HT1080 (cell line): ENCODE measurements at regions not wholly inside any gene's neighbourhood (a gene's known extent, or its start where the extent isn't known, plus 50 kb on each side); places are given as distances from the start of the nearest gene placed in this dataset.
"Not testable (repeated sequence)": the region's sequence is repeated elsewhere in the genome, so short reads cannot be mapped to it uniquely, and the experiment has no call there.

Experiments used
- DNase-seq: peaks from one replicate; pipeline ENCODE4 v3.0.0-alpha.2; 2015; ENCODE audit warnings: low read depth

DNA sequence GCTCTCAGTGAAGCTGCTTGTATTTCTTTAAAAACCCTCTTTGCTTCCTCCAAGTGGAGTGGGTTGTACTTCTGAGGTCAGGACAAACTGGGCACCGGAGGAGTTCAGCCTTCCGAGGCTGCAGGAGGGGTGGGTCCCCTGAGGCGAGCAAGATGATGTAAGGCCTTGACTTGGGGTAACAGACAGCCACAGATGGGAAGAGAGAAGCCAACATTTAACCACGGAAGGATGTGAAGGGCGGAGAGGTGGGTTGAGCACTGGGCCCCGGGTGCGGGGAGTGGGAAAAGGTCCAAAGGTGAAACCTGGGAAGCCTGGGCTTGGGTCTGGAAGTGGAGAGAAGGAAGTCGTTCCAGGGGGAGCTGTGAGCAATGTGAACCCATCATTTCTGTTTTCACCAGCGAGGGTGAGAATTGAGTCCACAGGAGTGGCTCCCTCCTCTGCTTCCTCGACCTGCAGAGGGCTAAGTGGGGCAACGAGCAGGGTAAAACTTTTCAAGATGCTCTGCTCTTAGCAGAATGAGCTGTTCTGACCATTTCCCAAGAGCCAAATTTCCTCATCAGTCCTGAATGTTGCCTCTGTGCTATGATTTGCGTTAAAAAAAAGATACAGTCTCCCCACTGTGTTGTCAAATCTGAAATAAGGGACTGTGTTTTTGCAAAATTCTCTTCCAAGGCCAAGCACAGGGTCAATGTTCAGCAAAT is 137.7 kb upstream of the CRHR1 start:
- DNase-seq = no peak

DNA sequence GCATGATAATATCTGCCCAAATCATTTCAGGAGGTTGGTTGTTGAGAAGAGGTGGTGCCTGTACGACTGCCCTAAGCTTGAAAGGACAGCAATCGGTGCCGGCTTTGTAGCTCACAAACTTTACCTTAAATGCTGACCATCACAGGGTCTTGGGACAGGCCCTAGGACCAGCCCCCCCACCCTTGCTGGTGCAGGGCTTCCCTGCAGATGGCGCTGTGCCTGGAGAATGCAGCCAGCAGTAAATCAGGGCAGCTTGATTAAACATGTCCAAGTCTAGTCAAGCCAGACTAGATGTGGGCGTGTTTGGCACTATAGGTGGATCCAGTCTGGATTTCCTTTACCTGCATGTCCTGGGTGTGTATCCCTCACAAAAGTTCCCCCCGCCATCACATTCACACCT is 135.5 kb upstream of the CRHR1 start:
- no peak for DNase-seq

DNA sequence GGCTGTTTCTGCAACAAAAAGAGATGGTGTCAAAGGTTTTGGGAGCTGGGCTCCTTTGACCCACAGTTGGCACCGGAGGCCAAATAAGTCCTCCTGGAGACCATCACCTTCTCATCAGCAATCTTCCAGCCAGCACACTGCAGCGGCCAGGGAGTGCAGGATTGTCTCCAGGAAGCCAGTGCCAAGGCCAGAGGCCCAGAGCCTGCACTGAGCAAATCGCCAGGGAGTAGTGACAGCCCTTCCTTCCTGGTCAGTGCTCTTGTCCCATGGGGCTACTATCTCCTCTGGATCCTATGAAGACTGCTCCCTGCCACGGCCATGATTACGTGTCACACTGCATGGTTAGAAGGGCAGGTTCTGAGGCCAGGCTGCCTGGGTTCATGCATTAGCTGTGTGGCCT is 134.3 kb upstream of the CRHR1 start:
- no peak for DNase-seq

DNA sequence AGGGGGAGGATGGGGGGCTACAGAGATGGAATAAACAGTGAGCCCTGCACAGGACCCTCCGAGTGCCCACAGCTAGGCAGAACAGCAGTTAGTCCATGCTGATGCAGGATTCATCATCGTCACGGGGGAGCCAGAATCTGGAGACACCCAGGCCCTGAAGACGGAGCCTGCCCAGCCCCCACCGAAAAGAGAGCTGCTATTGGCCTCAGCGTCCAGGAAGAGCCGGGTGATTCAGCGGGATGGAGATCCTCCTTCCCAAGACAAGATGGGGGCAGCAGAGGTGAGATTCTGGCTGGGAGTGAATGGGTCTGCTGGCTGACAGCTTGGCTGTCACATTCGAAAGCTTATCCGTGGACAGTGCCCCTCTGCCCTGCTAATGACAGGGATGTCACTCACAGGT is 133.6 kb upstream of the CRHR1 start:
- DNase-seq = peak; percentile 40

DNA sequence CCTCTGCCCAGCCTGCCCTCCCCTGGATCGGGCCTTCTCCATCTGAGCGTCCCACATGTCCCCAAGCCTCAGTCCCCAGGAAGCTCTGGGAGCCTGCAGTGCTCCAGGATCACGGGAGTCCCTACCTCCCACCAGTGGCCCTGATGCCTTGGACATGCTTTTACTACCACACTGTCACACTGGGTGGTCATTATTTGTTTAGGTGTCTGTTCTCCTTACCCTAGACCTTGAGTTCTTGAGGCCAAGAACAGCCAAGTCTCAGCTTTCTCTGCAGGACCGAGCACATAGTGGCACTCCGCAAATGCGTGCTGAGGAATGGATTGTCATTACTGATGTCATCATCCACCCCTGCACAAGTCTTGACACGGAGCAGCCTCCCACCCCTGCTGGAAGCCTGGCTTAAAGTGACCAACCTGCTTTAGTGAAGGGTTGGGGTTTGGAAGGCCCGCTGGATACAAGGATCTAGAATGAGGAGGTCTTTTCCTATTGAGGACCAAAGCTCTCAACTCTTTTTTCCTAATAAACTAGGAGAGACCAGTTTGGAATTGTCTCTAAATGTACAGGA is 132.9 kb upstream of the CRHR1 start:
- no peak for DNase-seq

DNA sequence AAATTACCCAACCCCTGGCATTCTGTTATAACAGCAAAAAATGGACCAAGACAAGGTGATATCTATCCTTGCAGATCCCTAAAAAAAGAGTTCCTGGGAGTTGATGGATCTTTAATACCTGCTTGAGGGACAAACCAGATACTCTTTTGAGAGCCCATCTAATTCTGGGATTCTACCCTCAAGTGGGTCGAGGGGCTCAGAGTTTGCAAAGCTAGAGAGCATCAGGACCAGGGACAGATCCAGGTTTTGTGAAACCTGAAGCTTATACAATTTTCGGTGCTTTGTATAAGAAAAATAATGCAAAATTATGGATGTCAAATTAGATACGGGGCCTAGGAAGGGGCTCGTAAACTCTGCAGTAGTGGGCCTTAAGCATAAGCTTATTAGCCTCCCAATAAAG is 130.5 kb upstream of the CRHR1 start:
- no peak for DNase-seq

DNA sequence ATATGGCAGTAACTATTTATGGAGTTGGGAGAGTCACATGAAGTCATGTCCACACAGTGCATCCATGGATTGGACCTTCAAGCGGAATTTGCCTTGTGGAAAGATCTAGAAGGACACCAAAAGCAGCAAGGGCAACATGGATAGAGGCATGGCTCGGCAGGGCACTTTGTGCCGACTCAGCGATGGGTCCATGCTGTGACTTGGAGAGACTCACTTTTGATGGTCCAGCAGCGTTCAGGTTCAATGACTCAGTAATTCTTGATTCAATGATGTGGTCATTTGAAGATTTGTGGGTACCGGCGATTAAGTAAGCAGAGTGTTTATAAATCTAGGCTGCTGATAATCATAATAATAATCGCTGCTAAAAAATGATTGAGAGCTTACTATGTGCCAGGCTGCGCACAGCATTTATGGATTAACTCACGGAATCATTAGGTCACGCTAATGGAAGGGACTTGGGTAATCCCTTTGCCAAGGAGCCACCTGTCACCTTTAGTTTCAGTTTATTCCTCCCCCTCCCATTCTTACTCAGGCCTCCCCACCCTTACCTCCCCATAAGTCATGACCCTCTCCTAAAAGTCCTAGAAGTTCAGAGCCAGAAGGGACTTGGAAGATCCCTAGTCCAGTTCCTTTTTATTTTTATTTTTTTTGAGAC is 127.5 kb upstream of the CRHR1 start:
- DNase-seq = no peak

DNA sequence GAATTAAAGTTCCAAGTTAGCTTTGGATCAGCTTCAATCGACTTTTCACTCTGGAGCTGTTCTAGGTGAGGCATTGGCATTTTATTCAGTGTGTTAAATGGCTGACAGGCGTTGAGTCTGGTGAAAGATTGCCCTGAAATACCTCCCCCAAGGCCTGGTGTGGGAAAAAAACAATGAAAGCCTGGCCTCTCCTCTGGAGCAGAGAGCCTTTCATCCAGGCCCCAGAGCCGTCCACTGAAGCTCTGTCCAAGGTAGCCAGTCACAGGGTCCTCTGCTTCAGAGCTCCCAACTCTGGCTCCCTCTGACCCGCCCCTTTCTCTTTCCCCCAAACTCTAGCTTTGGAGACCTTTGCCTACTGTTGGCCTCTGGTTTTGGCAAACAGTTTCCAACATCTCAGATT is 123.6 kb upstream of the CRHR1 start:
- no peak for DNase-seq

DNA sequence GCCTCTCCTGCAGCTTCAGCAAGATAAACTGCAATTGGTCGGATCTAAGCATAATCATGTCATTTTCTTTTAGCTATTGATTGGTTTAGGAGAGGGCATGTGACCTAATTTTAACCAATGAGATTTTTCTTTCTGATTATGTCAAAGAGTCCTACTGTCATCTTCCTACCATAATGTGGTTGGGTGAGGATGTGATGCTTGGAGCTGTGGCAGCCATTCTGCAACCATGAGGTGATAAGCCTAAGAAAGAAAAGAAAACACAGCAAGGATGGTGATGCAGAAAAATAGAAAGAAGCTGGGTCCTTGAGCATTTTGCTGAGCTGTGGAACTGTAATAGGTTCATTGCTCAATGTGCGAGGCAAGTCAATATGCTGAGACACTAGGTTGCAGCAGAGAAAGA is 121.7 kb upstream of the CRHR1 start:
- DNase-seq = no peak

DNA sequence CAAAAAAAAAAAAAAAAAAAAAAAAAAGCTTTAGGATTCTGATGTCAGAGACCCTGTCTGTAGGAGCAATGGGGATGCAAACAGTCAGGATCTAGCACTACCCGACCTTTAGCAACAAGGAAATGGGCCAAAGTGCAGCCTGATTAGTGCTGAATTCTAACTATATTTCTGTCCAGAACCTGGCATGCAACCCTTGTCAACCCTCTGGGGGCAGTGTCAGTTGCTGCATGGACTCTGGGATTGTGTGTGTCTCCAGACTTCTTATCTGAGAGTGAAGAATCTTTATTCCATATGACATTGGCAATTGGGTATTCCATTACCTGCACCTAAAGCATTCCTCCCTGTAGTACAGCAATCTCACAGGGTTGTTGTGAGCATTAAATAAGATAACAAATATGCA is 120.3 kb upstream of the CRHR1 start:
- DNase-seq = no peak

DNA sequence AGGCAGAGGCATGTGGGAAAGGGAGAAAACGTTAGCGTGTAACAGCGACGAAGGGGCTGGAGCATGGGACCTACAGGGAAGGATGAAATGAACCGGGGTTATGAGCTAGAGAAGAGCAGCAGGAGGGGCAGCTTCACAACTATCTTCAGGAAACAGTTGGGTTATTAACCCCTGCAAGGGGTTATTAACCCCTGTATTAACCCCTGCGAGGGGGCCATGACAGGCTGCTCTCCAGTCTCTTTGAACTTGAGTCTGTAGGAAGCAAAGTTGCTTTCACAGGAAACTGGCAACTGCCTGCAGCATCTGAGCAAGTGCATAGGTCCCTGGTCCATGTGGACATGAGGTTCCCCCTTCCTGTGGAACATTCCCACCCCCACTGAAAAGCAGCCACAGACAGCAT is 119.2 kb upstream of the CRHR1 start:
- no peak for DNase-seq

DNA sequence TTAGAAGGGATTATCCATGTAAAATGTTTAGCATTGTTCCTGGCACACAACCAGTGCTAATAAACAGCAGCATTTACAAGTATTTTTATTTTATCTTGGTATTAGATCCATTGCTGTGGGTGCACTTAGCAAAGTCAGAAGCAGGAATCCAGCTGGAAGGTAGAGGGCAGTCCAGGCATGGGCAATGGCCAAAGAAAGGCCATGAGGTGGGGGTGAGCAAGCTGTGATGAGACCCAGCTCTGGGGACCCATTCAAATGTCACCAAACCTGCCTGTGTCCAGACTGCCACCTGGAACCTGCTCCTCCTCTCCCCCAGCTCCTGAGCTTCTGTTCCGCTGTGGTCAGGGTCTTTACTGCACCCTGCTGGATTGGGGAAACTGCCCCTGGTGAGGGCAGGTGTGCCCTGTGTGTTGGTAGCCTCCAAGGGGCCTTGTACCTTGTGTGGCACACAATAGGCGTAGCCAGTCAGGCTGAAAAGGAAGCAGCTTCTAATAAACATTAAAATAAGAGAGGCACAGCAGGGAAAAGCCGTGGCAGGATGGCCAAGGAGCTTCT is 118.0 kb upstream of the CRHR1 start:
- no peak for DNase-seq

DNA sequence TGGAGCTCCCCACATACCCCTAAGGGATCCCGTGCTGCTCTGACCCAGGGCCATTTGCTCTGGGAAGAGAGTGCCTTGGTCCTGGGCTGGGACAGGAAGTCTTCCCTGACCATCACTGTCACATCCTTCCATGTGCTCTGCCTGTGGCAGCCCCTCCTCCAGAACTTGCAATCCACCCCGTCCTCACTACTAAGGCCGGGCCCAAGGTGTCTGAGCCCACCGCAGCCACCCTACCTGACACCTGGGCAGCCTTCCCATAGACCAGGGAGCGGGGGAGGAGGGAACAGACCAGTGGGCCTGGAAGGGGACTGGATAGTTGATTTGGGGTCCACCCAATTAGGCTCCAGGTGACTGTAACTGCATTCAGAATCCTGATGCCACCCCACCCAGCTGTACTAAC is 117.5 kb upstream of the CRHR1 start:
- DNase-seq = no peak

DNA sequence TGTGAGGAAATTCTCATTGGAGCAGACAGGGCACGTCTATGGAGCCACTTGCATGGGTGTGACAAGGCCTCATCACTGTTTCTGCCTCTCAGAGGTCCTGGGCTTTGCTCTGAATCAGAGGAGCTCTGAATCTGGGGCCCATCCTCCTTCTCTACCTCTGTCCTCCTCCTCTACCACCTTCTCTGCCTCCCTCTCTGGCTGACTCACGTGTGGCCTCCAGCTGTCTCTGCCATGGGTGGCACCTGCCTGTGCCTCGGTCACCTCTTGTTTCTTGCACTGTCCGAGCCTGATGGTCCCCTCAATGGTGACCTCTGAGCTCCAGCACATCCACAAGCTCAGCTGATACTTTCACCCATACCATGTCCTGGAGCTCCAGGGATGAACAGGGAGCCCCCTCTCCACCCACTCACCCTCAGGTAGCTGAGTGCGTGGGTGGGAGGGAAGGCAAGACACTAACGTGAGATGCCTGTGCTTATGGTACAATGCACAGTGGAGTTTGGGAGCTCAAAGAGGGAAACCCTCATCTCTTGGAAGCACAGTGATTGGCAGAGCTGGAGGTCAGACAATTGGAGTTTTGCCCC is 116.4 kb upstream of the CRHR1 start:
- no peak for DNase-seq

DNA sequence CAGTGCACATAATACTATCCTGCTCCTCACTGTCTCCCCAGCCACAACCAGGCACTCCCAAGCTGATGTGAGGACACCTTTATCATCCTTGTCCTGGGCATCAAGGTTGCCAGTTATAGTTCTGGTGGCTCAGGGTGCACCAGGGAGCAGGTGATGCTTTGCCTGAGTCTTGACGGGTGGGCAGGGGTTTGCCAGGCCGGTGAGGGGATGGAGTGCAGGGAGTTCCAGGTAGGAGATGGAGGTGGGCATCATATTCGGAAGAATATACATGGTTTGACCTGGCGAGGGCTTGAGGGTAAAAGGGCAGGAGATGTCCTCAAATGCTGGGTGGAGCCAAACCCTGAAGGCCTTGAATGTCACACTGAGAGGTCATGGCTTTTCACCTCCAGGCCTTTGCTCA is 115.8 kb upstream of the CRHR1 start:
- DNase-seq = no peak

DNA sequence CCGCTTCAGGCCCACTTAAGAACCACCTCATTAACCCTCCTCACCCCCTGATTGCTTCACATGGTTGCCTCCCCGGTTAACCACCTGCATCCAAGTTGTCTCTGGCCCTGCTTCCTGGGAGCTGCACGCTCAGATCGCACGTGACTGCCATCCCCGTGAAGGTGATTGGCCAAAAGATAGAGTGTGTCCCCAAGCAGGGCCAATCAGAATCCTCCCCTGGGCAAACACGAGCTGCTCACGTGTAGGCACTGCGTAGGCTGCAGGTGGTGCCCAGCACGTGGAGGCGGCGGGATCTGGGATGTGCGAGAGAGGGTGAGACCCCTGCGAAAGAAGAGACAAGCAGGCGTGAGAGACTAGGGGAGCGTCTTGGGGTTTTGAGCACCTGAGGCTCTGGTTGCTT is 111.8 kb upstream of the CRHR1 start:
- DNase-seq = no peak

DNA sequence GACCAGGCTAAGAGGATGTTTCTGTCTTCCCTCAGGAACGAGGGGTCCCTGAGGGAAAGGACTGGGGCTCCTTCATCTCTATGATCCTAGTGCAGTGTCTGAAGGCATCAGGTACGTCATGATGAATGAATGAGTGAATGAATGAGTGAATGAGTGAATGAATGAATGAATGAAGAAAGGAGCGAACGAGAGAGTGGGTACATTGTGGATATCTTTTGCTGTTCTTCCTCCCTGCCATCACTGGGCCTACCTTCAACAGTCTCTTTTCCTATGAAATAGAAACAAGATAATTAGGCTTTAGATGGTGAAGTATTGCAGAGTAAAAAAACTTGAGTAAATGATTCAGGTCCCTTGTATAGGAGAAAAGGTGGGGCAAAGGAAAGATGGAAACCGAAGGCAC is 111.3 kb upstream of the CRHR1 start:
- DNase-seq = no peak

DNA sequence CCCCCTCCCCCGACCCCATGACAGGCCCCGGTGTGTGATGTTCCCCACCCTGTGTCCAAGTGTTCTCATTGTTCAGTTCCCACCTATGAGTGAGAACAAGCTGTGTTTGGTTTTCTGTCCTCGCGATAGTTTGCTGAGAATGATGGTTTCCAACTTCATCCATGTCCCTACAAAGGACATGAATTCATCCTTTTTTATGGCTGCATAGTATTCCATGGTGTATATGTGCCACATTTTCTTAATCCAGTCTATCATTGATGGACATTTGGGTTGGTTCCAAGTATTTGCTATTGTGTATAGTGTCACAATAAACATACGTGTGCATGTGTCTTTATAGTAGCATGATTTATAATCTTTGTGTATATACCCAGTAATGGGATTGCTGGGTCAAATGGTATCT is 110.4 kb upstream of the CRHR1 start:
- DNase-seq = not testable (repeated sequence)

DNA sequence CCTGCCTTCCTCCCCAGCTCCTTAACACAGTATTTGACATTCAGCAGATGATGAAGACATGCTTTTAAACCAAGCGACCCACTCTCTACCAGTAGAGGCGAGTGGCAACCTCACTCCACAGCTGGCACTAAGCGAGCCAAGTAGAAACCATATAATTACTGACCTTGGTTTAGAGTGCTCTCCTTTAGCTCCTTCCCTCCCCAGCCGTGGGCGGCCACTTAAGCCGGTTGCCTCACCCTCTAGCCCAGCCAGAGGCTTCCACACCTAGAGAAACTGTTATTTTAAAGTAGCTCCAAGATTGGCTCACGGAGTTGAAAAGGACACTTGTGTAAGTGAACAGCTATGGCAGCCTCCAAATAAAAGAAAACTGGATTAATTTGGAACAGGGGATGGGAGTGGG is 109.1 kb upstream of the CRHR1 start:
- no peak for DNase-seq

DNA sequence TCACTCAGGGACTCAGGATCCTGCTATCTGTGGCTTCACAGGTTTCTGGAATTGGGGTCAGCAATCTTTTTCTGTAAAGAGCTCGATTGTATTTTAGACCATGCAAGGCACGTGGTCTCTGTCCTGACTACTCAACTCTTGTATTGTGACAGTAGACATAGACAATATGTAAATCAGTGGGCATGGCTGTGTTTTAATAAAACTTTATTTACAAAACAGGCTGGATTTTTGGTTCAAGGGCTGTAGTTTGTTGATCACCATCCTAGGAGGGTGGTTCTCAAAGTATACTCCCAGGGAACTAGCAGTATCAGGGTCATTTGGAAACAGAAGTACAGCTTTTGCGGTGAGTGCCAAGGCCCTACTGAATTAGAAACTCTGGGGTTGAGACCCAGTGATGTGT is 108.2 kb upstream of the CRHR1 start:
- no peak for DNase-seq

DNA sequence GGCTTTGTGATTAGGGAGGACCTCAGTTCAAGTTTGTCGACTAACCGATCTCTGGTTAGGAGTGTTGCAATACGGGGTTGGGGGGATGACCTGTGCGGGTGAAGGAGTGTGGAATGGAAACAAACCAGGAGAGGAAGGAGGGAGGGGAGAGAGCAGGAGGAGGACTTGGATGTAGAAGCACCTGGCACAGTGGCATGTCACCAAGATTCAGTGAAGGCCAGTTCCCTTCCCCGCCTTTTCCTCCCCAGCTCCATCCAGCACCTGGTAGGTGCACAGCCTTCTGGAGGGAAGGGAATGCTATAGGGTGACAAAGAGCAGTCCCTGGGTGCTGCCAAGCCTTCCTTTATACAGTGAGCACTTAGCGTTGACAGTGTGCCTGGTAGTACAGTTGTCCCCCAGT is 107.4 kb upstream of the CRHR1 start:
- DNase-seq = no peak

DNA sequence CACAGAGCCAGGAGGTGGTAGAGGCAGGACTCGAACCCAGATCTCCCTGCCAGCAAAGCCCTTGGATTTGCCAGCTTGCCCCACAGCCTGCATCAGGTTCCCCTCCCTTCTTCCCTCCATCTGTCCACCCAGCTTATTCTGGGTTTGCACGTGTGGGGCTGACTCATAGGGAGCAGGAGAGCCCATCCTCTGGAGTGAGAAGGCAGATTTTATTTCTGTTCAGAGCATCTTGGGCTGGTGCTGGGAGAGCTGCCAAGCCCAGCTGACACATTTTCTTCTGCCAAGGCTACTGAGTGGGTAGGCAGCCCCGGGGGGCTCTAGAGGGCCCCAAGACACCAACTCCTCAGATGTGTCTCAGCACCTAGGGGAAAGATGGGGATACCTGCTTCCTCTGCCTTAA is 106.3 kb upstream of the CRHR1 start:
- DNase-seq = peak; percentile 56

DNA sequence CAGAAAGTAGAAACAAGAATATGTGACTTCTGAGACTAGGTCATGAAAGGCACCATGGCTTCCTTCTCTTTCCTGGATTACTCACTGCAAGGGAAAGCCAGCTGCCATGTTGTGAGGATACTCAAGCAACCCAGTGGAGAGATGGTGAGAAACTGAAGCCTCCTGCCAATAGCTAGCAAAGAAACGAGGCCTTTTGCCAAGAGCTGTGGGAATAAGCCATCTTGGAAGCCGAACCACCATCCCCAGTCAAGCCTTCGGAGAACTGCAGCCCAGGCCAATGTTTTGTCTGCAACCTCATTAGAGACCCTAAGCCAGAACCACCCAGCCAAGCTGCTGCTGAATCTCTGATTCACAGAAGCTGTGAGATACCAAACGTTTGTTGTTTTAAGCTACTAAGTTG is 104.7 kb upstream of the CRHR1 start:
- DNase-seq = no peak
